GM13976 (cell line): ENCODE measurements at regions not wholly inside any gene's neighbourhood (a gene's known extent, or its start where the extent isn't known, plus 50 kb on each side); places are given as distances from the start of the nearest gene placed in this dataset.

Experiments
- DNase-seq: peaks from one replicate; pipeline ENCODE4 v3.0.0; 2012; ENCODE audit warnings: low spot score
- CTCF ChIP-seq: IDR thresholded peaks from 2 replicates; pipeline ENCODE4 v1.5.1; 2012; ENCODE audit warnings: borderline replicate concordance, mild to moderate bottlenecking; ENCODE audit not compliant: insufficient read depth; ENCODE audit errors: extremely low read depth, missing control alignments, control extremely low read depth
- in situ Hi-C: fragments of 300-500 bp; cut with MboI; formaldehyde crosslinking; loops from one replicate; pipeline ENCODE4 v1.12.0; 2022; ENCODE audit warnings: low sequenced_read_pairs, mixed read lengths, inconsistent platforms; ENCODE audit not compliant: unreplicated experiment

GRCh38 chr10:4766454-4766853 lies 59.6 kb upstream of the AKR1E2 start:
- no peak for DNase-seq
- no peak for TF ChIP-seq CTCF
- in situ Hi-C loops, result loop anchor here (25.0 kb wide), 1 partner anchor 1529 kb away; no protein-coding TSS in a partner anchor

- no peak for DNase-seq
- TF ChIP-seq CTCF, result no peak
- in situ Hi-C loops, result loop anchor here (25.0 kb wide), 1 partner anchor 1528 kb away; no protein-coding TSS in a partner anchor
Observed at GRCh38 chr10:4765428-4765827, 60.6 kb upstream of the AKR1E2 start.

GRCh38 chr10:4763960-4764428 lies 62.0 kb upstream of the AKR1E2 start:
- in situ Hi-C loops, result loop anchor here (25.0 kb wide), 1 partner anchor 1527 kb away; no protein-coding TSS in a partner anchor
- TF ChIP-seq CTCF, result no peak
- DNase-seq, result no peak

GRCh38 chr10:4763513-4763912 lies 62.5 kb upstream of the AKR1E2 start:
- in situ Hi-C loops, result loop anchor here (25.0 kb wide), 1 partner anchor 1526 kb away; no protein-coding TSS in a partner anchor
- no peak for TF ChIP-seq CTCF

GRCh38 chr10:4758256-4758655 lies 67.8 kb upstream of the AKR1E2 start:
- in situ Hi-C loops, result loop anchor here (25.0 kb wide), 1 partner anchor 1521 kb away; no protein-coding TSS in a partner anchor
- no peak for DNase-seq
- TF ChIP-seq CTCF, result no peak

More at GRCh38 chr10:4763513-4763912, 62.5 kb upstream of the AKR1E2 start:
- no peak for DNase-seq

- no peak for DNase-seq
- in situ Hi-C loops, result loop anchor here (25.0 kb wide), 1 partner anchor 1518 kb away; no protein-coding TSS in a partner anchor
- no peak for TF ChIP-seq CTCF
Observed at GRCh38 chr10:4755286-4755989, 70.6 kb upstream of the AKR1E2 start.
